Fibroblast of mammary gland (primary cell): ENCODE measurements at regions not wholly inside any gene's neighbourhood (a gene's known extent, or its start where the extent isn't known, plus 50 kb on each side); places are given as distances from the start of the nearest gene placed in this dataset.

Experiments
- DNase-seq: peaks from one replicate; pipeline ENCODE4 v3.0.0-alpha.2; 2010; ENCODE audit warnings: low read depth
- H3K4me3 ChIP-seq: 2 replicates; pipeline ENCODE4 v1.5.1; 2011; ENCODE audit warnings: low read depth, mild to moderate bottlenecking, low read length, moderate library complexity; ENCODE audit not compliant: control insufficient read depth
- CTCF ChIP-seq: conservative IDR thresholded peaks from 2 replicates; pipeline ENCODE4 v1.5.1; 2011; ENCODE audit warnings: low read depth, low read length, inconsistent platforms; ENCODE audit not compliant: control insufficient read depth, insufficient read depth

DNA sequence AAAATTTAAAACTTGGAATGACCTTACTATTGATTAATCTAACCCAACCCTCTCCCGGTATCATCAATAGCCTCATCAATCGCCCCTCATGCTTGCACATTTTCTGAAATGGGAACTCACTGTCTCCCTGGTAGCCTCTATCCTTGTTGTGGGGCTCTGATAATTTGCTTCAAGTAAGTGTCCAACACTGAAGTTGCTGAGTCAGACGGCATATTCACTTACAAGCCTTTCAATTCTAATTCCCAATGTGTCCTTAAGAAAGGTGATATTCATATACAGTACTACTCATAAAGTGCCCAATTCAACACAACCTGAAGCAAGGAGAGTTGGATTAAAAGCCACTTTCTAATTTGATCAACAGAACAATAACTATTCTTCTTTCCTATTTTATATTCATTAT lies 1146.1 kb upstream of the TMEM132C start:
- no peak for DNase-seq
- no peak for TF ChIP-seq CTCF
- H3K4me3 ChIP-seq: no peak overlapping the region

DNA sequence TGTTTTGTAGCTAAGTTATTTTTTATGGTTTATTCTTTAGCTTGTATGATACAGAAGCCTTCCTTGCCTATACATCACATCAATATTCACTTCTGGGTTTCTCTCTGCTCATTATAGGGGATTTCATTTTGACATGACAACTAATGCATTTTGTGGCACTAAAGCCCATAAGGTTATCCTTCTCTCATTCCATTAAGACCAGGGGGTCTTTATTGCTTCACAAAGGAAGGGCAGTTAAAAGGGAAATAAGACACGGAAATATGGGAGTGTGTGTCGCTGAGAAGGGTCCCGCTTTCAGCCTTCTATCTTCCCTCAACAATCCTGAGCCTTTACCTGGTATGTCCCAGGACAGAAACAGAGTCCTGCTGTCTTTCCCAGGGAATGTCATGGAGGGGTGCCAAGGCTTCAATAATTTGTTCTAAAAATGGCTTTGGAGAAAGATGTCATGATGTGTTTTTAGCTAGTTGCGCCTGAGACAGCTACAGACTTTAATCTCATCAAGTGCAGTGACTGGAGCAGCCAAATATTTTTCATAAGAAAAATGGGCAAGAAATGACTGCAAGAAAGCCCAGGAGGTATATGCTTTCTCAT lies 1145.4 kb upstream of the TMEM132C start:
- TF ChIP-seq CTCF: no peak
- no peak for DNase-seq
- no peak overlapping the region for H3K4me3 ChIP-seq

DNA sequence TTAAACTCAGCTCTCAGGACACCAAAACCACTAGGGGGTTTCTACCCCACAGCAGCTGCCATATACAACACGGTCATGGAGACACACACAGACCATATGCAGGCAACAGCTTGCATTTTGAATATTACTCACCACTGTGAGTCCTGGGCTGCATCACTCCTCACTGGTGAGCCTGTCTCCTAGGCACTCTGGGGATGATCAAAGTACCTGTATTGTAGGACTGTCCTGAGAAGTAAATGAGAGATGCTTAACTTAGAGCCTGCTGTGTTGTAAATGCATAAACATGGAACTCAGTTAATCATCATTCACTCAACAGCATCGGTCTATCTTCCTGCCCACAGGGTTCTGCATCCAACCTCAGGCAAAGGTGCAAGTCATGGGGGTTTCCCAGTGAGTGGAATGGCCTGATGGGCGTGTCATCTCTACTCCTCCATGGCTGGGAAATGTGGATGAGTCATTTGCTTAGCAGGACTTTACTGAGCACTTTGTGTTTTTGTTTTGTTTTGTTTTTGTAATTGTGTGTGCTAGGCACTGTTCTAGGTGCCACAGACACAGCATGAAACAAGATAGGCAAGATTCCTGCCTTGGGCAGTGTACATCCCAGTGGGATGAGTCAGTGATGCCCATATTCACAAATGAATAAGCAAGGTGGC lies 1141.2 kb upstream of the TMEM132C start:
- peak; percentile 91 for DNase-seq
- no peak for TF ChIP-seq CTCF
- no peak overlapping the region for H3K4me3 ChIP-seq

GRCh38 chr12:127126260-127126628 lies 1140.7 kb upstream of the TMEM132C start:
- no peak for TF ChIP-seq CTCF
- no peak overlapping the region for H3K4me3 ChIP-seq
- DNase-seq: no peak

DNA sequence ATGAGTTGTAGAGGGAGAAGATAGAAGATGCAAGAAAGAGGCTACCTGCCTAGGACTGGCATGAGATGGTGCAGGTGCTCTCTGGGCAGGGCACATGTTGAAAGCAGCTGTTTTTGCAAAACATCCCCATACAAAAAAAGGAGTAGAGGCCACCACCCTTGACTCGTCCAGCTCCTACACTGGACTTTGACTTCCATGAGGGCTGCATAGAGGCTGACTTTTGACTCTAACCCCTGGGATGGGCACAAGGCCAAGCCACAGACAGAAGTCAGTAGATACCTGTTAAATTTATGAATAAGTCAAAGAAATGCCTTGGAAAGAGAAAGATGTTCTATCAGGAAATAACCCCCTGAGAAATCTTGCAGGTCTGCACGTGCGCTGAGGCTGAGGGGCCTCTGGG lies 1139.1 kb upstream of the TMEM132C start:
- no peak for DNase-seq
- no peak for TF ChIP-seq CTCF
- H3K4me3 ChIP-seq: no peak overlapping the region

GRCh38 chr12:127130506-127131124 lies 1136.4 kb upstream of the TMEM132C start:
- DNase-seq: peak; percentile 35
- no peak for TF ChIP-seq CTCF
- H3K4me3 ChIP-seq: no peak overlapping the region
